GM21360 (cell line): ENCODE measurements at regions not wholly inside any gene's neighbourhood (a gene's known extent, or its start where the extent isn't known, plus 50 kb on each side); places are given as distances from the start of the nearest gene placed in this dataset.

Experiments used
- ATAC-seq: cut with Tn5 transposase; IDR thresholded peaks from one replicate; pipeline ENCODE4 v1.9.1; 2021; ENCODE audit warnings: mild to moderate bottlenecking, moderate library complexity; ENCODE audit not compliant: unreplicated experiment

- no peak for ATAC-seq
These were observed 583.4 kb upstream of the LRRTM1 start for GRCh38 chr2:80887841-80888378.

- no peak for ATAC-seq
These were observed 569.8 kb upstream of the LRRTM1 start for GRCh38 chr2:80874374-80874773.

GRCh38 chr2:80869858-80870438 is 565.4 kb upstream of the LRRTM1 start:
- no peak for ATAC-seq

GRCh38 chr2:80863147-80863714 is 558.7 kb upstream of the LRRTM1 start:
- no peak for ATAC-seq

GRCh38 chr2:80858965-80859364 is 554.4 kb upstream of the LRRTM1 start:
- ATAC-seq = no peak

- ATAC-seq = no peak
These were observed 551.7 kb upstream of the LRRTM1 start for GRCh38 chr2:80856227-80856626.

- no peak for ATAC-seq
These were observed 550.3 kb upstream of the LRRTM1 start for GRCh38 chr2:80854831-80855230.

- peak; percentile 57 for ATAC-seq
These were observed 548.2 kb upstream of the LRRTM1 start for GRCh38 chr2:80852808-80853139.

- peak; percentile 15 for ATAC-seq
These were observed 547.7 kb upstream of the LRRTM1 start for GRCh38 chr2:80852079-80852807.

- peak; percentile 94 for ATAC-seq
These were observed 526.3 kb upstream of the LRRTM1 start for GRCh38 chr2:80830891-80831290.

- ATAC-seq = no peak
These were observed 518.4 kb upstream of the LRRTM1 start for GRCh38 chr2:80822999-80823398.

GRCh38 chr2:80815259-80815658 is 510.7 kb upstream of the LRRTM1 start:
- no peak for ATAC-seq

GRCh38 chr2:80786584-80786983 is 482.0 kb upstream of the LRRTM1 start:
- ATAC-seq = no peak

- ATAC-seq = no peak
These were observed 474.2 kb upstream of the LRRTM1 start for GRCh38 chr2:80778704-80779103.

- peak; percentile 90 for ATAC-seq
These were observed 444.0 kb upstream of the LRRTM1 start for GRCh38 chr2:80748592-80748991.

- ATAC-seq = no peak
These were observed 432.5 kb upstream of the LRRTM1 start for GRCh38 chr2:80737047-80737446.

GRCh38 chr2:80725001-80725400 is 420.4 kb upstream of the LRRTM1 start:
- no peak for ATAC-seq

- ATAC-seq = no peak
These were observed 418.3 kb upstream of the LRRTM1 start for GRCh38 chr2:80722803-80723202.

GRCh38 chr2:80719607-80720006 is 415.1 kb upstream of the LRRTM1 start:
- ATAC-seq = no peak

- no peak for ATAC-seq
These were observed 410.9 kb upstream of the LRRTM1 start for GRCh38 chr2:80715433-80715832.

GRCh38 chr2:80711915-80712314 is 407.4 kb upstream of the LRRTM1 start:
- no peak for ATAC-seq

- ATAC-seq = no peak
These were observed 402.4 kb upstream of the LRRTM1 start for GRCh38 chr2:80706951-80707350.
